ENCODE measurements at regions not wholly inside any gene's neighbourhood (a gene's known extent, or its start where the extent isn't known, plus 50 kb on each side); places are given as distances from the start of the nearest gene placed in this dataset.
"Not testable (repeated sequence)": the region's sequence is repeated elsewhere in the genome, so short reads cannot be mapped to it uniquely, and the experiment has no call there.

DNA sequence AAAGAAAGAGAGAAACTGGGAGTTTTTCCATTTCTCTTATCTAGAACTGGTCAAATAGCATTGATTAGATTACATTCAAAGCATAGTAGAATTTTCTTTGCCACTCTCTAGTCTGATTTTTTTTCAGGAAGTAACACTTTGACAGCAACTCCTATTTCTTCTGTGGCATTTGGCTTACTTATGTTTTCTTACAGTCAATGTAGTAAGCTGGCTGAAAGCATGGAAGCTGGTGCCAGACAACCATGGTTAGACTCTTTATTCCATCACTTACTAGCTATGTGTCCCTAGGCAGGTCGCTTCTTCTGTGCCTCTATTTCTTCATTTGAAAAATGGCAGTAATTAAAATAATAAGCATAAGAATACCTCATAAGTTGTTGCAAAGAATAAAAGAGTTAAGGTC is 54.2 kb upstream of the OPRM1 start:
- H3K36me3 Mint-ChIP-seq (ENCODE audit: insufficient read depth, unreplicated experiment) = no peaks in the 10 kb centered on the region
- H3K27me3 Mint-ChIP-seq (ENCODE audit: unreplicated experiment) = no peaks in the 10 kb centered on the region
- peak overlapping the region; percentile 89 for H3K27ac Mint-ChIP-seq (ENCODE audit: unreplicated experiment)
- peak overlapping the region; percentile 40 for H3K4me3 Mint-ChIP-seq (ENCODE audit: low read depth, unreplicated experiment)
- intact Hi-C loops (cut with micrococcal nuclease; ENCODE audit: unreplicated experiment) = no loop called here
- TF ChIP-seq, protein P1, sequence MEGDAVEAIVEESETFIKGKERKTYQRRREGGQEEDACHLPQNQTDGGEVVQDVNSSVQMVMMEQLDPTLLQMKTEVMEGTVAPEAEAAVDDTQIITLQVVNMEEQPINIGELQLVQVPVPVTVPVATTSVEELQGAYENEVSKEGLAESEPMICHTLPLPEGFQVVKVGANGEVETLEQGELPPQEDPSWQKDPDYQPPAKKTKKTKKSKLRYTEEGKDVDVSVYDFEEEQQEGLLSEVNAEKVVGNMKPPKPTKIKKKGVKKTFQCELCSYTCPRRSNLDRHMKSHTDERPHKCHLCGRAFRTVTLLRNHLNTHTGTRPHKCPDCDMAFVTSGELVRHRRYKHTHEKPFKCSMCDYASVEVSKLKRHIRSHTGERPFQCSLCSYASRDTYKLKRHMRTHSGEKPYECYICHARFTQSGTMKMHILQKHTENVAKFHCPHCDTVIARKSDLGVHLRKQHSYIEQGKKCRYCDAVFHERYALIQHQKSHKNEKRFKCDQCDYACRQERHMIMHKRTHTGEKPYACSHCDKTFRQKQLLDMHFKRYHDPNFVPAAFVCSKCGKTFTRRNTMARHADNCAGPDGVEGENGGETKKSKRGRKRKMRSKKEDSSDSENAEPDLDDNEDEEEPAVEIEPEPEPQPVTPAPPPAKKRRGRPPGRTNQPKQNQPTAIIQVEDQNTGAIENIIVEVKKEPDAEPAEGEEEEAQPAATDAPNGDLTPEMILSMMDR (IDR thresholded peaks at IDR 0.05; ENCODE audit: unreplicated experiment) = no peak
- no TSS peak for BruUV-seq (replicated peaks)
- DNase-seq = no peak
- CTCF ChIA-PET = interaction anchor here (0.8 kb wide), 1 partner anchor 14 kb away, joined by 3 read pairs; no protein-coding TSS in a partner anchor
- peaks cover 3% of the 10 kb centered on the region for H3K9me3 Mint-ChIP-seq (ENCODE audit: low read depth, unreplicated experiment)
- peaks cover 33% of the 10 kb centered on the region for H3K4me1 Mint-ChIP-seq (ENCODE audit: low read depth, unreplicated experiment)

DNA sequence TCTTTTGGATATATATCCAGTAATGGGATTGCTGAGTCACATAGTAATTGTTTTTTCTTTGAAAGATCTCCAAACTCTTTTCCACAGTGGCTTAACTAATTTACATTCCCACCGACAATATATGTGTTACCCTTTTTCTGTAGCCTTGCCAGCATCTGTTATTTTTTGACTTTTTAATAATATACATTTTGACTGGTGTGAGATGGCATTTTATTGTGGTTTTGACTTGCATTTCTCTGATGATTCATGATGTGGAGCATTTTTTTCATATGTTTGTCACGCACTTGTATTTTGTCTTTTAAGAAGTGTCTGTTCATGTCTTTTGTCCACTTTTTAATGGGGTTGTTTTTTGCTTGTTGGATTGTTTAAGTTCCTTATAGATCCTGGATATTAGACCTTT is 58.9 kb upstream of the OPRM1 start:
- Mint-ChIP-seq H3K4me1 (ENCODE audit: low read depth, unreplicated experiment) (peaks cover 43% of the 10 kb centered on the region), H3K9me3 (ENCODE audit: low read depth, unreplicated experiment) (peaks cover 4% of the 10 kb centered on the region), H3K36me3 (ENCODE audit: insufficient read depth, unreplicated experiment) (no peaks in the 10 kb centered on the region), H3K27ac (ENCODE audit: unreplicated experiment) (peak overlapping the region; percentile 30), H3K27me3 (ENCODE audit: unreplicated experiment) (no peaks in the 10 kb centered on the region), H3K4me3 (ENCODE audit: low read depth, unreplicated experiment) (no peak overlapping the region)
- DNase-seq = no peak
- TF ChIP-seq, protein P1 (IDR thresholded peaks at IDR 0.05; ENCODE audit: unreplicated experiment) = no peak
- no TSS peak for BruUV-seq (replicated peaks)
- CTCF ChIA-PET = no interaction called here
- intact Hi-C loops (cut with micrococcal nuclease; ENCODE audit: unreplicated experiment) = no loop called here

DNA sequence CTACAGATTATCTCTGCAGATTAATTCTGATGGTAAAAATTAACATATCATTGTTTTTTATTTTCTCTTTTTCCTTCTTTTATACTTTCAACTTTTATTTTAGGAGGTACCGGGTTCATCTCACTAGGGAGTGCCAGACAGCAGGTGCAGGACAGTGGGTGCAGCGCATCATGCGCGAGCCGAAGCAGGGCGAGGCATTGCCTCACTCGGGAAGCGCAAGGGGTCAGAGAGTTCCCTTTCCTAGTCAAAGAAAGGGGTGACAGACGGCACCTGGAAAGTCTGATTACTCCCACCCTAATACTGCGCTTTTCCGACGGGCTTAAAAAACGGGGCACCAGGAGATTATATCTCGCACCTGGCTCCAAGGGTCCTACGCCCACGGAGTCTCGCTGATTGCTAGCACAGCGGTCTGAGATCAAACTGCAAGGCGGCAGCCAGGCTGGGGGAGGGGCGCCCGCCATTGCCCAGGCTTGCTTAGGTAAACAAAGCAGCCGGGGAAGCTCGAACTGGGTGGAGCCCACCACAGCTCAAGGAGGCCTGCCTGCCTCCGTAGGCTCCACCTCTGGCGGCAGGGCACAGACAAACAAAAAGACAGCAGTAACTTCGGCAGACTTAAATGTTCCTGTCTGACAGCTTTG is 60.0 kb upstream of the OPRM1 start:
- H3K27ac Mint-ChIP-seq (ENCODE audit: unreplicated experiment); H3K27me3 Mint-ChIP-seq (ENCODE audit: unreplicated experiment); intact Hi-C loops (cut with micrococcal nuclease; ENCODE audit: unreplicated experiment); H3K36me3 Mint-ChIP-seq (ENCODE audit: insufficient read depth, unreplicated experiment); CTCF ChIA-PET; H3K9me3 Mint-ChIP-seq (ENCODE audit: low read depth, unreplicated experiment); BruUV-seq (replicated peaks); DNase-seq: not testable (repeated sequence)
- peaks cover 34% of the 10 kb centered on the region for H3K4me1 Mint-ChIP-seq (ENCODE audit: low read depth, unreplicated experiment)
- peak overlapping the region; percentile 21 for H3K4me3 Mint-ChIP-seq (ENCODE audit: low read depth, unreplicated experiment)

DNA sequence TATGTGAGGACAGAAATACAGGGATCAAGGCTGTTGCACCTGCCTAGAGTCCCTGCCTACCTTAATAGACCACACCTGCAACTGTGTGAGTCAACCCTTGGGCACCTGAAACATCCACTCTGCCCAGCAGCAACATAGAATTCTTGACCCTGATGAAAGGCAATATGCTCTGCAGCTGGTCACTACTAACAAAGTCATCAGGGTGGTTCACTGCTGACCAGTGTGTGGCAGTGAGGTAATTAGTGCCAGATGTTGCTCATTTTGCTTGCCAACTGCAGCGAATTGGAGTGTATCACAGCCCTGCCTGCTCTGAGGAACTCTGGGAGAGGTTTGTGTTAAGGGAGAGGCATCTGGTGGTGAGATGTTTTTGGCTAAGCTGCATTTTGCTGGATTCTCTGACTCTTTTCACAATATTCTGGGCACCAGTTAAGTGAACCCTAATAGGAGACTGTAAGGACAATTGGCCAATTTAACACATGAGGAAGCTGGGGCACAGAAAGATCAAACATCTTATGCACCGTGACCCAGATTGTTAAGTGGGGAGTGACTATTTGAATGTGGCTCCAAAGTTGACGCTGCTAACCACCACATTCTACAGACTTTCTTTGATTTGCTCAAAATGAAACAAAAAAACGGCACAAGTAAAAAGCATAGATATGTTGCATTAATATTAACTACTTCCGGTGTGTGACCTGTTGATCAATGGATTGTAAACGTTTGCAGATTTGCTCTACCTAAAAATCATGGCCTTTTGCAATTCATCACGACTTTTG is 61.9 kb upstream of the OPRM1 start:
- no TSS peak for BruUV-seq (replicated peaks)
- DNase-seq = no peak
- CTCF ChIA-PET = interaction anchor here (0.6 kb wide), 2 partner anchors 454 to 945 kb away, joined by 3 to 6 read pairs; no protein-coding TSS in a partner anchor
- H3K27me3 Mint-ChIP-seq (ENCODE audit: unreplicated experiment) = no peaks in the 10 kb centered on the region
- intact Hi-C loops (cut with micrococcal nuclease; ENCODE audit: unreplicated experiment) = no loop called here
- H3K4me3 Mint-ChIP-seq (ENCODE audit: low read depth, unreplicated experiment) = peak overlapping the region; percentile 30
- peaks cover 21% of the 10 kb centered on the region for H3K4me1 Mint-ChIP-seq (ENCODE audit: low read depth, unreplicated experiment)
- peaks cover 2% of the 10 kb centered on the region for H3K9me3 Mint-ChIP-seq (ENCODE audit: low read depth, unreplicated experiment)
- TF ChIP-seq, protein P1 (IDR thresholded peaks at IDR 0.05; ENCODE audit: unreplicated experiment) = no peak
- H3K27ac Mint-ChIP-seq (ENCODE audit: unreplicated experiment) = peak overlapping the region; percentile 56
- no peaks in the 10 kb centered on the region for H3K36me3 Mint-ChIP-seq (ENCODE audit: insufficient read depth, unreplicated experiment)

DNA sequence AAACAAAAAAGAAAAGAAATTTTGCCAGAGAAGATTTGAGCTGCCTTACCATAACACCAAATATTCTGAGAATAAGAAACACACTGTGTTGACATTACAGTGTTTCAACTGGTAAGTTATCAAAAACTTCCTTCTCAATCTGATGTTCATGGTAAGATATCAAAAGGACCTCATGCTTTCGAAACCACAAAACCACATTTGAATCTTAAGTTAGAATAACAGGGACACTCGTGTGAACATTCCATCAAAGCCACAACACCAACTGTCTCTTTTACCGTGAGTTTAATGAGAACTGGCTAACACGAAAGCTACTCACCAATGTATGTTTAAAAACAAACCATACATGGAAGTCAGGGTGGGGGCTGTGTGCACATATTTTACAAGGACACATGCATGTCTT is 73.0 kb upstream of the OPRM1 start:
- CTCF ChIA-PET = no interaction called here
- Mint-ChIP-seq H3K4me3 (ENCODE audit: low read depth, unreplicated experiment) (no peak overlapping the region), H3K9me3 (ENCODE audit: low read depth, unreplicated experiment) (no peaks in the 10 kb centered on the region)

More for the DNA sequence above, 73.0 kb upstream of the OPRM1 start:
- Mint-ChIP-seq H3K27me3 (ENCODE audit: unreplicated experiment) (no peaks in the 10 kb centered on the region), H3K27ac (ENCODE audit: unreplicated experiment) (no peak overlapping the region), H3K4me1 (ENCODE audit: low read depth, unreplicated experiment) (peaks cover 9% of the 10 kb centered on the region), H3K36me3 (ENCODE audit: insufficient read depth, unreplicated experiment) (no peaks in the 10 kb centered on the region)
- no peak for DNase-seq
- TF ChIP-seq, protein P1 (IDR thresholded peaks at IDR 0.05; ENCODE audit: unreplicated experiment) = no peak
- BruUV-seq (replicated peaks) = no TSS peak
- intact Hi-C loops (cut with micrococcal nuclease; ENCODE audit: unreplicated experiment) = no loop called here

All from Calu3 (cell line).